Neural crest cell (in vitro differentiated cells): ENCODE measurements at regions not wholly inside any gene's neighbourhood (a gene's known extent, or its start where the extent isn't known, plus 50 kb on each side); places are given as distances from the start of the nearest gene placed in this dataset. TPM values are rescaled to one million over a fixed set of nuclear protein-coding genes. Genes with fewer than 3 reads are reported as not detected.
"Not testable (repeated sequence)": the region's sequence is repeated elsewhere in the genome, so short reads cannot be mapped to it uniquely, and the experiment has no call there.

ENCODE experiments used
- DNase-seq: peaks from one replicate; pipeline ENCODE4 v3.0.0; 2021; ENCODE audit warnings: low read depth, mixed read lengths, low spot score
- H3K27ac Mint-ChIP-seq: one replicate; pipeline ENCODE4 v1.8.0; 2021; ENCODE audit warnings: mild to moderate bottlenecking, mixed read lengths; ENCODE audit not compliant: unreplicated experiment
- H3K27me3 Mint-ChIP-seq: 2 replicates; pipeline ENCODE4 v1.8.0; 2021; ENCODE audit warnings: low read depth, mild to moderate bottlenecking, mixed read lengths
- H3K36me3 Mint-ChIP-seq: 2 replicates; pipeline ENCODE4 v1.8.0; 2021; ENCODE audit warnings: low read depth, mild to moderate bottlenecking, mixed read lengths
- H3K4me1 Mint-ChIP-seq: 2 replicates; pipeline ENCODE4 v1.8.0; 2021; ENCODE audit warnings: mixed read lengths
- H3K4me3 Mint-ChIP-seq: one replicate; pipeline ENCODE4 v1.8.0; 2021; ENCODE audit warnings: mild to moderate bottlenecking, mixed read lengths
- H3K9me3 Mint-ChIP-seq: 2 replicates; pipeline ENCODE4 v1.8.0; 2021; ENCODE audit warnings: mixed read lengths
- microRNA-seq: library from miRNA; unstranded; fragments of <30 nt; microRNA quantifications from one replicate; pipeline ENCODE4, GENCODE V29; 2020

DNA sequence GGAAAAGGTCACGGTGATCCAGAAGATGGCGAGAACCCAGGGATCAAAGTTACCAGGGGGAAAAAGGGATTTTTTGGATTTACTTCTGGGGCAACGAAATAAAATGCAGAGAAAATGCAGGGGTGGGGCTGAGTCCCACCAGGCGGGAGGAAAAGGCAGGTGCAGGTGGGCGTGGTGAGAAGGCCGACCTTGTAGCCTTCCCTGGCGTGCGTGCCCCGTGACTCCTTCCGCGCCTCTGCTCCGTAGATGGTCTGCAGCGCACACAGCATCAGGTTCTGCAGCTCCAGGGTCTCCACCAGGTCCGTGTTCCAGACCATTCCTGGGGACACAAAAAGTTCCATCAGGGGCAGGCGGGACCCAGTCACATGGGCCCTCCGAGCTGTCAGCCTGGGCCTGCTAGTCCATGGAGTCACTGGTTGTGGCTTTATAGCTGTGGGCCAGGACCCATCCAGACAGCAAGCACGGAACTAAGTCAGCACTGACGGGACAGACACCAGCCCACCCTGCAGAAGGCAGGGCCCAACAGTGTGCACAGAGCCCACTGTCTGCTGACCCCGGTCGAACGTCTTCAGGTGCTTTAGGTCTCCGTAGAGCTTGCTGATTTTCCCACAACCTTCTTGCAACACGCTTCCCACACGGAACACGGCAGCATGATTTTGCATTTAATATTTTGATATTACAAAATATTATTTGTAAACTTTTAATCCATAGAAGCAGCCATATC lies 52.4 kb upstream of the LPCAT1 start:
- not testable (repeated sequence) for H3K4me1 Mint-ChIP-seq, H3K9me3 Mint-ChIP-seq, DNase-seq, H3K27me3 Mint-ChIP-seq, H3K4me3 Mint-ChIP-seq, H3K27ac Mint-ChIP-seq
- peaks cover 27% of the 10 kb centered on the region for H3K36me3 Mint-ChIP-seq

DNA sequence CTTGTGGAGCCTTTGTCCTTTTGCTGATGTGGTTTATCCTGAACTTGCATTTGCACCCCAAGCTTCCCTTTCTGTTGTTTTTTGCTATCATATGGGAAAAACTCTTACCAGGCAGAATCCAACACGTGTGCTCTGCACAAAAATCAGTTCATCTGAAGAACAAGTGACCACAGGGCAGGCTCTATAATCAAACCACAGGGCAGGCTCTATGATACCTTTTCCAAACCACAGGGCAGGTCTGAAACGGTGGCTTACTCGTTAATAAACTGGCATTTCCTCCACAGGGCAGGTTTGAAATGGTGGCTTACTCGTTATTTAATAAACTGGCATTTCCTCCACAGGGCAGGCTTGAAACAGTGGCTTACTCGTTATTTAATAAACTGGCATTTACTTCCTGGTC lies 51.7 kb upstream of the LPCAT1 start:
- not testable (repeated sequence) for H3K9me3 Mint-ChIP-seq, DNase-seq, H3K4me1 Mint-ChIP-seq, H3K27ac Mint-ChIP-seq, H3K4me3 Mint-ChIP-seq, H3K27me3 Mint-ChIP-seq
- peaks cover 34% of the 10 kb centered on the region for H3K36me3 Mint-ChIP-seq

DNA sequence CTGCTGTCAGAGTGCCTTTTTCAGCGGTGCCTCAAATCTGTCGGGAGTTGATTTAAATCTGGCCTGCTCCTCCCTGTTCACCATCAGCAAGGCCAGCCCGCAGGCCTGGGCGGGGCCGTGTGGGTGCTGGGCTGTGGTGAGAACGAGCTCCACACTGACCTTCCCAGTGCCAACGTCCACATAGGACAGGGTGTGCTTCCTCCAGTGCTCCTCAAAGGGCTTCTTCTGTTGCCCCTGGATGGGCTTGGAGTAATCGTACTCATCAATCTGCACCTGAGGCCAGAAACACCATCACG lies 50.2 kb upstream of the LPCAT1 start:
- H3K36me3 Mint-ChIP-seq: peaks cover 35% of the 10 kb centered on the region
- not testable (repeated sequence) for H3K4me1 Mint-ChIP-seq, H3K4me3 Mint-ChIP-seq, H3K9me3 Mint-ChIP-seq, DNase-seq, H3K27ac Mint-ChIP-seq, H3K27me3 Mint-ChIP-seq

DNA sequence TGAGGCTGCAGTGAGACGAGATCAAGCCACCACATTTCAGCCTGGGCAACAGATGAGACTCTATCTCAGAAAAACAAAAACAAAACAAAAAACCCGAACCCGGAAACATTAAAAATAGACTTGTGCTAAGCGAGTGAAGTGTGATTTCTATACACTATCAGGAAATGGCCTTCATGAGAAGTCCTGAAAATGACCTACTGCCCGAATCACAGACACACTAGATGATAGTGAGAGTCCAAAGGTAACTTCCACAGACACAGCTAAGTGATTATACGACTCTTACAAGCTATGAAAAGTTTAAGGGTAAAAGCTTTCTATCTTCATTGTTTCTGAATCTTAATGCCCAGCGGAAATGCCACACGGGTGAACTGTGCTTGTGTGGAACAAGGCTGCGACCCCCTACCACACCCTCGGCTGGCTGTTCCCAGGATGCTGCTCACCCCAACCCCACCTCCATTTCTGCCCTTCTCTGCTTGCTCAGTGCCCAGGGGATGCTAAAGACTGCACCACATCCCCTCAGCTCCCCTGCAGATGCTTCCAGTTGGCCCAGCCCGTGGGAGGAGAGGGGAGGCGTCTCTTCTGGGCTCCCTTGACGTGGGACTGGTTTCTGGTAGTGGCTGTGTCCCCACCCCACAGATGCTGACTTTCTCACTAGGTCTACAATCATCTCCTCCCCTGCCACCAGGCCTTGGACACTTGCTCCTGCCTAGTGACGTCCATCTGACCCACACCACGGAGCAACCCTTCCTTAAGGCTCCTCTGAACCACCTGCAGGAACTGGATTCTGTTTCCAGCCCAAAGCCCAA lies 49.7 kb upstream of the LPCAT1 start:
- H3K4me1 Mint-ChIP-seq, H3K9me3 Mint-ChIP-seq, H3K27me3 Mint-ChIP-seq, H3K4me3 Mint-ChIP-seq, H3K27ac Mint-ChIP-seq, DNase-seq: not testable (repeated sequence)
- peaks cover 29% of the 10 kb centered on the region for H3K36me3 Mint-ChIP-seq

Small RNA genes in the stretch of these regions (microRNA-seq; reads per million reads assigned to microRNA genes)
- gene MIR4277: not detected
